MM.1S (cell line): ENCODE measurements at regions not wholly inside any gene's neighbourhood (a gene's known extent, or its start where the extent isn't known, plus 50 kb on each side); places are given as distances from the start of the nearest gene placed in this dataset.

Source experiments
- DNase-seq: peaks from one replicate; pipeline ENCODE4 v3.0.0-alpha.2; 2015
- H2AFZ ChIP-seq: fragments of 300-600 bp; sonication (generic); 2 replicates; pipeline ENCODE4 v1.6.0; 2016; ENCODE audit warnings: antibody characterized with exemption, low read length
- H3F3A ChIP-seq: fragments of 300-600 bp; sonication (generic); 2 replicates; pipeline ENCODE4 v1.6.1; 2016; ENCODE audit warnings: mild to moderate bottlenecking, antibody characterized with exemption, low read length, moderate library complexity, mixed read lengths; ENCODE audit not compliant: insufficient read depth
- H3K27ac ChIP-seq: fragments of 300-600 bp; sonication (generic); 2 replicates; pipeline ENCODE4 v1.5.1; 2016; ENCODE audit warnings: mild to moderate bottlenecking, low read length
- H3K27me3 ChIP-seq: fragments of 300-600 bp; sonication (generic); replicated peaks from 2 replicates; pipeline ENCODE4 v1.6.0; 2016; ENCODE audit warnings: low read length; ENCODE audit not compliant: insufficient read depth
- H3K36me3 ChIP-seq: fragments of 300-600 bp; sonication (generic); replicated peaks from 2 replicates; pipeline ENCODE4 v1.6.1; 2016; ENCODE audit warnings: mild to moderate bottlenecking, low read length, mixed read lengths; ENCODE audit not compliant: insufficient read depth
- H3K4me1 ChIP-seq: fragments of 300-600 bp; sonication (generic); 2 replicates; pipeline ENCODE4 v1.6.1; 2016; ENCODE audit warnings: low read length, mixed read lengths
- H3K4me2 ChIP-seq: fragments of 300-600 bp; sonication (generic); 2 replicates; pipeline ENCODE4 v1.6.0; 2016; ENCODE audit warnings: low read depth, low read length
- H3K4me3 ChIP-seq: fragments of 300-600 bp; sonication (generic); 2 replicates; pipeline ENCODE4 v1.5.1; 2016; ENCODE audit warnings: low read length, mixed read lengths
- H3K79me2 ChIP-seq: fragments of 300-600 bp; sonication (generic); 2 replicates; pipeline ENCODE4 v1.6.1; 2016; ENCODE audit warnings: mixed run types, low read length, mixed read lengths
- H3K9ac ChIP-seq: fragments of 300-600 bp; sonication (generic); 2 replicates; pipeline ENCODE4 v1.6.1; 2016; ENCODE audit warnings: low read length, mixed read lengths
- H3K9me2 ChIP-seq: fragments of 300-600 bp; sonication (generic); replicated peaks from 2 replicates; pipeline ENCODE4 v1.6.1; 2016; ENCODE audit warnings: mild to moderate bottlenecking, low read length, mixed read lengths; ENCODE audit not compliant: insufficient read depth
- H3K9me3 ChIP-seq: fragments of 300-600 bp; sonication (generic); replicated peaks from 2 replicates; pipeline ENCODE4 v1.6.1; 2016; ENCODE audit warnings: mild to moderate bottlenecking, low read length, mixed read lengths; ENCODE audit not compliant: insufficient read depth
- H4K20me1 ChIP-seq: fragments of 300-600 bp; sonication (generic); 2 replicates; pipeline ENCODE4 v1.6.1; 2016; ENCODE audit warnings: mild to moderate bottlenecking, low read length, moderate library complexity, mixed read lengths; ENCODE audit not compliant: insufficient read depth
- CTCF ChIP-seq: fragments of 300-600 bp; sonication (generic); IDR thresholded peaks from 2 replicates; pipeline ENCODE4 v1.5.1; 2016; ENCODE audit warnings: antibody characterized with exemption, low read length, mixed read lengths
- EZH2 ChIP-seq: fragments of 300-600 bp; sonication (generic); optimal IDR thresholded peaks from 2 replicates; pipeline ENCODE3; 2017; ENCODE audit warnings: low read depth, mild to moderate bottlenecking, antibody characterized with exemption, low read length, mixed read lengths
- EZH2phosphoT487 ChIP-seq: fragments of 300-600 bp; sonication (generic); IDR thresholded peaks from 2 replicates; pipeline ENCODE4 v1.6.1; 2018; ENCODE audit warnings: antibody characterized with exemption, low read length

GRCh38 chr6:105821777-105822176, 264.4 kb upstream of the PRDM1 start:
- Histone ChIP-seq H3F3A (no peaks in the 10 kb centered on the region), H2AFZ (no peak overlapping the region), H3K9me3 (no peaks in the 10 kb centered on the region), H3K9ac (no peak overlapping the region), H4K20me1 (no peaks in the 10 kb centered on the region), H3K36me3 (no peaks in the 10 kb centered on the region), H3K27me3 (no peaks in the 10 kb centered on the region), H3K79me2 (no peaks in the 10 kb centered on the region), H3K4me3 (no peak overlapping the region), H3K4me2 (no peak overlapping the region), H3K9me2 (no peaks in the 10 kb centered on the region), H3K27ac (no peak overlapping the region), H3K4me1 (no peaks in the 10 kb centered on the region)
- TF ChIP-seq EZH2phosphoT487 (no peak), EZH2 (no peak), CTCF (no peak)
- DNase-seq, result no peak

GRCh38 chr6:105821027-105821426, 265.1 kb upstream of the PRDM1 start:
- Histone ChIP-seq H3K9me2 (no peaks in the 10 kb centered on the region), H2AFZ (no peak overlapping the region), H4K20me1 (no peaks in the 10 kb centered on the region), H3K4me1 (no peaks in the 10 kb centered on the region), H3K27me3 (no peaks in the 10 kb centered on the region), H3K27ac (no peak overlapping the region), H3K4me3 (no peak overlapping the region), H3K9me3 (no peaks in the 10 kb centered on the region), H3K36me3 (no peaks in the 10 kb centered on the region), H3K79me2 (no peaks in the 10 kb centered on the region), H3F3A (no peaks in the 10 kb centered on the region), H3K9ac (no peak overlapping the region), H3K4me2 (no peak overlapping the region)
- TF ChIP-seq EZH2, result no peak
- TF ChIP-seq EZH2phosphoT487, result no peak
- TF ChIP-seq CTCF, result no peak
- DNase-seq, result no peak

- H3K9ac ChIP-seq, result no peak overlapping the region
- DNase-seq, result no peak
- no peaks in the 10 kb centered on the region for H3K27me3 ChIP-seq
- H3K9me3 ChIP-seq, result no peaks in the 10 kb centered on the region
- H3K4me1 ChIP-seq, result no peaks in the 10 kb centered on the region
- no peak overlapping the region for H3K4me2 ChIP-seq
- no peaks in the 10 kb centered on the region for H3K79me2 ChIP-seq
- no peak overlapping the region for H3K4me3 ChIP-seq
- H3K9me2 ChIP-seq, result no peaks in the 10 kb centered on the region
- H4K20me1 ChIP-seq, result no peaks in the 10 kb centered on the region
- no peaks in the 10 kb centered on the region for H3F3A ChIP-seq
- no peak overlapping the region for H2AFZ ChIP-seq
- H3K36me3 ChIP-seq, result no peaks in the 10 kb centered on the region
- TF ChIP-seq EZH2phosphoT487 (no peak), EZH2 (no peak), CTCF (no peak)
- H3K27ac ChIP-seq, result no peak overlapping the region
Observed at GRCh38 chr6:105819745-105820144, 266.4 kb upstream of the PRDM1 start.
